ENCODE measurements at regions not wholly inside any gene's neighbourhood (a gene's known extent, or its start where the extent isn't known, plus 50 kb on each side); places are given as distances from the start of the nearest gene placed in this dataset.

DNA sequence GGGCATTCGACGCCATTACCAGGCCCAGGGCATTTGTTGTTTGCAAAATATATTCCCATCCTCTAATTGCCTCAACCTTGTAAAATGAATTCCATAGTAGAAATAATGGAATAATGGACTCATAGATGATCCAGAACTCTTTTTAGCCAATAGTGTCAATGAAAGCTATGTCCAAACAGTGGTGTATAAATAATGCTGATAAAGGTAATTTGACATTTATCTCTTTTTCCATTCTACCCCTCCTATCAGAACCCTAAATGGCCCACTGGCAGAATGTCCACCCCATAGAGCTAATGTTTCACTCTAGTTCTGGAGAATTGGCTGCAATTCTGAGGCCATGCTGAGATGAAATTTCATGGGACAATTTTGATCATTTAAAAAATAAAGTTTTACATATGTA is 76.4 kb upstream of the DLX6 start:
- no peak for TF ChIP-seq POLR2AphosphoS5 (IDR thresholded peaks at IDR 0.05)
- TF ChIP-seq POLR2A (IDR thresholded peaks at IDR 0.05; ENCODE audit: low read depth) = no peak
- TF ChIP-seq, protein P1, sequence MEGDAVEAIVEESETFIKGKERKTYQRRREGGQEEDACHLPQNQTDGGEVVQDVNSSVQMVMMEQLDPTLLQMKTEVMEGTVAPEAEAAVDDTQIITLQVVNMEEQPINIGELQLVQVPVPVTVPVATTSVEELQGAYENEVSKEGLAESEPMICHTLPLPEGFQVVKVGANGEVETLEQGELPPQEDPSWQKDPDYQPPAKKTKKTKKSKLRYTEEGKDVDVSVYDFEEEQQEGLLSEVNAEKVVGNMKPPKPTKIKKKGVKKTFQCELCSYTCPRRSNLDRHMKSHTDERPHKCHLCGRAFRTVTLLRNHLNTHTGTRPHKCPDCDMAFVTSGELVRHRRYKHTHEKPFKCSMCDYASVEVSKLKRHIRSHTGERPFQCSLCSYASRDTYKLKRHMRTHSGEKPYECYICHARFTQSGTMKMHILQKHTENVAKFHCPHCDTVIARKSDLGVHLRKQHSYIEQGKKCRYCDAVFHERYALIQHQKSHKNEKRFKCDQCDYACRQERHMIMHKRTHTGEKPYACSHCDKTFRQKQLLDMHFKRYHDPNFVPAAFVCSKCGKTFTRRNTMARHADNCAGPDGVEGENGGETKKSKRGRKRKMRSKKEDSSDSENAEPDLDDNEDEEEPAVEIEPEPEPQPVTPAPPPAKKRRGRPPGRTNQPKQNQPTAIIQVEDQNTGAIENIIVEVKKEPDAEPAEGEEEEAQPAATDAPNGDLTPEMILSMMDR (IDR thresholded peaks at IDR 0.05) = no peak
- TF ChIP-seq EP300 (IDR thresholded peaks at IDR 0.05) = no peak

All from esophagus muscularis mucosa (tissue), 4 donors.